ENCODE measurements at regions not wholly inside any gene's neighbourhood (a gene's known extent, or its start where the extent isn't known, plus 50 kb on each side); places are given as distances from the start of the nearest gene placed in this dataset.

DNA sequence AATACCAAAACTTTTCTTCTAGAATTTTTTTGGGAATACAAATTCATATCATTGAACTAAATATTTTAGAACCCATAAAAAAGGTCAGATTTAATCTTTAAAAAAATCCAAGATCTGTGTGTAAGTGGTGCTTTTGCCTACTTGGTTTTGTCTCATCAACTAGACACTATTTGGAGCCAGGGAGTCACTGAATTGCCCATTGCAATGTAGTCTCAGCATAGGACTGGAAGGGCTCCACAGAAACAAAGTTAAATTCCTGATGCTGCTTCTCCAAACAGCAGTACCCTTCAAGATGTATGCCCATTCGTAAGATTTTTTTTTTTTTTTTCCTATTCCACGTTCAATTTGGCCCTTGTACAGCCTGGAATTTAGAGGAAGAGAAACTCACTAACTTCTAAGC is 208.0 kb upstream of the MPDZ start:
- TF ChIP-seq EP300 (IDR thresholded peaks at IDR 0.05; ENCODE audit: borderline replicate concordance) (no peak), CEBPB (IDR thresholded peaks at IDR 0.05) (no peak), EGR1 (IDR thresholded peaks at IDR 0.05) (no peak)
- TF ChIP-seq, protein P1, sequence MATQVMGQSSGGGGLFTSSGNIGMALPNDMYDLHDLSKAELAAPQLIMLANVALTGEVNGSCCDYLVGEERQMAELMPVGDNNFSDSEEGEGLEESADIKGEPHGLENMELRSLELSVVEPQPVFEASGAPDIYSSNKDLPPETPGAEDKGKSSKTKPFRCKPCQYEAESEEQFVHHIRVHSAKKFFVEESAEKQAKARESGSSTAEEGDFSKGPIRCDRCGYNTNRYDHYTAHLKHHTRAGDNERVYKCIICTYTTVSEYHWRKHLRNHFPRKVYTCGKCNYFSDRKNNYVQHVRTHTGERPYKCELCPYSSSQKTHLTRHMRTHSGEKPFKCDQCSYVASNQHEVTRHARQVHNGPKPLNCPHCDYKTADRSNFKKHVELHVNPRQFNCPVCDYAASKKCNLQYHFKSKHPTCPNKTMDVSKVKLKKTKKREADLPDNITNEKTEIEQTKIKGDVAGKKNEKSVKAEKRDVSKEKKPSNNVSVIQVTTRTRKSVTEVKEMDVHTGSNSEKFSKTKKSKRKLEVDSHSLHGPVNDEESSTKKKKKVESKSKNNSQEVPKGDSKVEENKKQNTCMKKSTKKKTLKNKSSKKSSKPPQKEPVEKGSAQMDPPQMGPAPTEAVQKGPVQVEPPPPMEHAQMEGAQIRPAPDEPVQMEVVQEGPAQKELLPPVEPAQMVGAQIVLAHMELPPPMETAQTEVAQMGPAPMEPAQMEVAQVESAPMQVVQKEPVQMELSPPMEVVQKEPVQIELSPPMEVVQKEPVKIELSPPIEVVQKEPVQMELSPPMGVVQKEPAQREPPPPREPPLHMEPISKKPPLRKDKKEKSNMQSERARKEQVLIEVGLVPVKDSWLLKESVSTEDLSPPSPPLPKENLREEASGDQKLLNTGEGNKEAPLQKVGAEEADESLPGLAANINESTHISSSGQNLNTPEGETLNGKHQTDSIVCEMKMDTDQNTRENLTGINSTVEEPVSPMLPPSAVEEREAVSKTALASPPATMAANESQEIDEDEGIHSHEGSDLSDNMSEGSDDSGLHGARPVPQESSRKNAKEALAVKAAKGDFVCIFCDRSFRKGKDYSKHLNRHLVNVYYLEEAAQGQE (IDR thresholded peaks at IDR 0.05; ENCODE audit: low read depth), result no peak
